CD14-positive monocyte (primary cell): ENCODE measurements at regions not wholly inside any gene's neighbourhood (a gene's known extent, or its start where the extent isn't known, plus 50 kb on each side); places are given as distances from the start of the nearest gene placed in this dataset.

Source experiments
- DNase-seq, 3 donors: peaks; one replicate each; pipeline ENCODE4 v3.0.0-alpha.2; 2011 to 2022
- H2AFZ ChIP-seq: 2 replicates; pipeline ENCODE4 v1.6.0; 2012; ENCODE audit warnings: mild to moderate bottlenecking, low read depth, low read length, inconsistent platforms; ENCODE audit not compliant: insufficient read depth, poor library complexity, severe bottlenecking
- H3K27ac ChIP-seq, 2 donors: 1 replicate in 1 of 2; 2 replicates in 1 of 2; pipeline ENCODE4 v1.5.1; 2012 to 2013; ENCODE audit warnings: low read length in 2 of 2, control low read depth in 1 of 2, inconsistent platforms in 1 of 2, low read depth in 1 of 2, mild to moderate bottlenecking in 1 of 2
- H3K27me3 ChIP-seq, 2 donors: one replicate each; pipeline versions ENCODE4 v1.6.0 to v1.6.1; 2011 to 2013; ENCODE audit warnings: low read length in 2 of 2; ENCODE audit not compliant: control insufficient read depth in 2 of 2, insufficient read depth in 2 of 2
- H3K36me3 ChIP-seq, 2 donors: replicated peaks in 1 of 2; 1 replicate in 1 of 2; 2 replicates in 1 of 2; pipeline versions ENCODE4 v1.5.1 to v1.6.1; 2012 to 2013; ENCODE audit warnings: low read length in 2 of 2, control low read depth in 1 of 2, inconsistent platforms in 1 of 2, mild to moderate bottlenecking in 1 of 2; ENCODE audit not compliant: insufficient read depth in 2 of 2, control insufficient read depth in 1 of 2
- H3K4me1 ChIP-seq, 2 donors: 1 replicate in 1 of 2; 2 replicates in 1 of 2; pipeline versions ENCODE4 v1.5.1 to v1.6.1; 2012 to 2013; ENCODE audit warnings: low read length in 2 of 2, control low read depth in 1 of 2, inconsistent platforms in 1 of 2, mild to moderate bottlenecking in 1 of 2, moderate library complexity in 1 of 2; ENCODE audit not compliant: insufficient read depth in 2 of 2, control insufficient read depth in 1 of 2
- H3K4me2 ChIP-seq: replicated peaks from 2 replicates; pipeline ENCODE3; 2012; ENCODE audit warnings: low read length, moderate library complexity, mild to moderate bottlenecking; ENCODE audit not compliant: poor library complexity, severe bottlenecking; ENCODE audit errors: extremely low read depth
- H3K4me3 ChIP-seq, 3 experiments: fragments of 200-600 bp in 1 of 3; sonication (generic) in 1 of 3; replicated peaks in 1 of 3; 1 replicate in 2 of 3; 2 replicates in 1 of 3; pipeline ENCODE4 v1.5.1; 2011 to 2013; ENCODE audit warnings: low read length in 3 of 3, mild to moderate bottlenecking in 3 of 3, control low read depth in 2 of 3, low read depth in 2 of 3, inconsistent platforms in 1 of 3, moderate library complexity in 1 of 3
- H3K79me2 ChIP-seq: 2 replicates; pipeline ENCODE4 v1.6.0; 2012; ENCODE audit warnings: mild to moderate bottlenecking, control low read depth, inconsistent platforms, low read length, moderate library complexity; ENCODE audit not compliant: insufficient read depth
- H3K9ac ChIP-seq: 2 replicates; pipeline ENCODE4 v1.6.0; 2017; ENCODE audit warnings: low read length, mild to moderate bottlenecking; ENCODE audit not compliant: insufficient read depth, poor library complexity, severe bottlenecking
- H3K9me3 ChIP-seq, 2 donors: replicated peaks in 1 of 2; 1 replicate in 1 of 2; 2 replicates in 1 of 2; pipeline versions ENCODE4 v1.5.1 to v1.6.1; 2012 to 2013; ENCODE audit warnings: low read length in 2 of 2, control low read depth in 1 of 2; ENCODE audit not compliant: control insufficient read depth in 1 of 2, insufficient read depth in 1 of 2
- H4K20me1 ChIP-seq: 2 replicates; pipeline ENCODE4 v1.6.0; 2012; ENCODE audit warnings: mild to moderate bottlenecking, low read length, control low read depth, moderate library complexity; ENCODE audit not compliant: insufficient read depth
- H3K27ac Mint-ChIP-seq, 7 donors: one replicate each; pipeline ENCODE4 v1.8.0; 2020; ENCODE audit warnings: mild to moderate bottlenecking in 7 of 7, mixed read lengths in 7 of 7, moderate library complexity in 6 of 7, inconsistent platforms in 2 of 7
- H3K27me3 Mint-ChIP-seq, 3 donors: one replicate each; pipeline ENCODE4 v1.8.0; 2021 to 2022; ENCODE audit warnings: low read depth in 3 of 3, mild to moderate bottlenecking in 3 of 3, mixed read lengths in 3 of 3, moderate library complexity in 3 of 3, inconsistent platforms in 1 of 3
- H3K36me3 Mint-ChIP-seq, 2 donors: one replicate each; pipeline ENCODE4 v1.8.0; 2020; ENCODE audit warnings: mixed read lengths in 2 of 2, inconsistent platforms in 1 of 2, mild to moderate bottlenecking in 1 of 2
- H3K4me1 Mint-ChIP-seq: one replicate; pipeline ENCODE4 v1.8.0; 2020; ENCODE audit warnings: mild to moderate bottlenecking, mixed read lengths
- H3K4me3 Mint-ChIP-seq, 2 donors: one replicate each; pipeline ENCODE4 v1.8.0; 2020; ENCODE audit warnings: mild to moderate bottlenecking in 2 of 2, mixed read lengths in 2 of 2, moderate library complexity in 1 of 2
- H3K9me3 Mint-ChIP-seq, 7 donors: one replicate each; pipeline ENCODE4 v1.8.0; 2020 to 2022; ENCODE audit warnings: mixed read lengths in 7 of 7, mild to moderate bottlenecking in 6 of 7, moderate library complexity in 6 of 7, inconsistent platforms in 2 of 7
- CTCF ChIP-seq: fragments of 200-600 bp; IDR thresholded peaks from one replicate; pipeline ENCODE4 v1.8.0; 2022; ENCODE audit warnings: antibody characterized with exemption, mild to moderate bottlenecking
- WGBS: methylation state at CpG from one replicate; pipeline ENCODE4 v1.1.5; 2013; ENCODE audit warnings: missing lambda C conversion rate; ENCODE audit not compliant: insufficient coverage; 5-methylcytosine and 5-hydroxymethylcytosine counted together
- intact Hi-C, 2 donors: fragments of 100-400 bp; cut with micrococcal nuclease; formaldehyde crosslinking; loops; one replicate each; pipeline versions ENCODE4 v1.15.0 to v1.15.1; 2023

GRCh38 chr16:8370374-8371270 lies 219.7 kb downstream of the TMEM114 start:
- Histone ChIP-seq H3K4me3 (no peak overlapping the region), H3K27me3 (no peaks in the 10 kb centered on the region), H3K9me3 (no peaks in the 10 kb centered on the region), H3K27ac (no peak overlapping the region), H3K36me3 (no peaks in the 10 kb centered on the region), H4K20me1 (no peaks in the 10 kb centered on the region), H2AFZ (no peak overlapping the region), H3K79me2 (no peaks in the 10 kb centered on the region), H3K4me2 (no peak overlapping the region), H3K9ac (no peak overlapping the region), H3K4me1 (no peaks in the 10 kb centered on the region)
- no peak for TF ChIP-seq CTCF
- Mint-ChIP-seq H3K4me3 (no peak overlapping the region), H3K36me3 (no peaks in the 10 kb centered on the region), H3K27ac (no peak overlapping the region), H3K27me3 (peaks cover 0 to 2% (median 2%) of the 10 kb centered on the region in 3 donors), H3K4me1 (no peaks in the 10 kb centered on the region), H3K9me3 (peaks cover 0 to 7% (median 4%) of the 10 kb centered on the region in 7 donors)
- no peak for DNase-seq
- intact Hi-C loops: no loop called here
- WGBS: 86% methylated on average over 4 of the region's 4 CpGs

- Histone ChIP-seq H2AFZ (no peak overlapping the region), H4K20me1 (no peaks in the 10 kb centered on the region), H3K9ac (no peak overlapping the region), H3K36me3 (no peaks in the 10 kb centered on the region), H3K79me2 (no peaks in the 10 kb centered on the region), H3K27ac (no peak overlapping the region), H3K9me3 (no peaks in the 10 kb centered on the region), H3K27me3 (no peaks in the 10 kb centered on the region), H3K4me1 (no peaks in the 10 kb centered on the region), H3K4me3 (no peak overlapping the region), H3K4me2 (no peak overlapping the region)
- H3K27ac Mint-ChIP-seq: no peak overlapping the region
- no peak for TF ChIP-seq CTCF
- intact Hi-C loops: no loop called here
- no peak overlapping the region for H3K4me3 Mint-ChIP-seq
- DNase-seq: no peak
- peaks cover 0 to 1% (median 0%) of the 10 kb centered on the region in 7 donors for H3K9me3 Mint-ChIP-seq
- no peaks in the 10 kb centered on the region for H3K4me1 Mint-ChIP-seq
- no peaks in the 10 kb centered on the region for H3K27me3 Mint-ChIP-seq
- no peaks in the 10 kb centered on the region for H3K36me3 Mint-ChIP-seq
- WGBS: 68% methylated on average over 4 of the region's 8 CpGs
Measured at GRCh38 chr16:8358937-8359336, 231.4 kb downstream of the TMEM114 start.
